Natural killer cell (primary cell): ENCODE measurements at regions not wholly inside any gene's neighbourhood (a gene's known extent, or its start where the extent isn't known, plus 50 kb on each side); places are given as distances from the start of the nearest gene placed in this dataset.

Experiments
- ATAC-seq, 3 donors: fragments of 150-1000 bp in 2 of 3; fragments of 200-7000 bp in 1 of 3; cut with Tn5 transposase; 1 replicate in 1 of 3; 2 replicates in 2 of 3; pipeline ENCODE4 v1.10.0; 2021; ENCODE audit warnings: mild to moderate bottlenecking in 2 of 3, moderate library complexity in 2 of 3
- DNase-seq, 2 donors: peaks; one replicate each; pipeline versions ENCODE4 v3.0.0 to v3.0.0-alpha.2; 2013 to 2021; ENCODE audit warnings: mixed read lengths in 1 of 2
- H3K27ac ChIP-seq: one replicate; pipeline ENCODE4 v1.5.1; 2013; ENCODE audit warnings: mild to moderate bottlenecking, low read length
- H3K27me3 ChIP-seq: one replicate; pipeline ENCODE4 v1.6.1; 2013; ENCODE audit warnings: low read length; ENCODE audit not compliant: control insufficient read depth, insufficient read depth
- H3K36me3 ChIP-seq: one replicate; pipeline ENCODE4 v1.6.1; 2013; ENCODE audit warnings: low read length; ENCODE audit not compliant: control insufficient read depth, insufficient read depth
- H3K4me1 ChIP-seq: one replicate; pipeline ENCODE4 v1.6.1; 2013; ENCODE audit warnings: low read length; ENCODE audit not compliant: control insufficient read depth, insufficient read depth
- H3K4me3 ChIP-seq: one replicate; pipeline ENCODE4 v1.5.1; 2013; ENCODE audit warnings: low read length
- H3K9me3 ChIP-seq: one replicate; pipeline ENCODE4 v1.6.1; 2013; ENCODE audit warnings: low read length; ENCODE audit not compliant: control insufficient read depth, insufficient read depth
- H3K27ac Mint-ChIP-seq, 2 donors: one replicate each; pipeline ENCODE4 v1.8.0; 2022; ENCODE audit warnings: mild to moderate bottlenecking in 2 of 2, mixed read lengths in 2 of 2, moderate library complexity in 1 of 2
- H3K27me3 Mint-ChIP-seq, 2 donors: one replicate each; pipeline ENCODE4 v1.8.0; 2022; ENCODE audit warnings: low read depth in 2 of 2, mixed read lengths in 2 of 2
- H3K36me3 Mint-ChIP-seq: one replicate; pipeline ENCODE4 v1.8.0; 2022; ENCODE audit warnings: mixed read lengths
- H3K4me1 Mint-ChIP-seq, 2 donors: one replicate each; pipeline ENCODE4 v1.8.0; 2022; ENCODE audit warnings: mixed read lengths in 2 of 2
- H3K4me3 Mint-ChIP-seq: one replicate; pipeline ENCODE4 v1.8.0; 2022; ENCODE audit warnings: mild to moderate bottlenecking, moderate library complexity, mixed read lengths
- H3K9me3 Mint-ChIP-seq, 2 donors: one replicate each; pipeline ENCODE4 v1.8.0; 2022; ENCODE audit warnings: mixed read lengths in 2 of 2
- WGBS: methylation state at CpG from one replicate; pipeline ENCODE4 v1.1.7; 2013; ENCODE audit warnings: missing lambda C conversion rate; ENCODE audit not compliant: insufficient coverage; 5-methylcytosine and 5-hydroxymethylcytosine counted together
- intact Hi-C: fragments of 100-400 bp; cut with micrococcal nuclease; formaldehyde crosslinking; loops from one replicate; pipeline ENCODE4 v1.14.2; 2022
- TF ChIP-seq, protein P1 (sequence below): fragments of 200-600 bp; IDR thresholded peaks from one replicate; pipeline ENCODE4 v1.8.0; 2022; ENCODE audit warnings: antibody characterized with exemption

DNA sequence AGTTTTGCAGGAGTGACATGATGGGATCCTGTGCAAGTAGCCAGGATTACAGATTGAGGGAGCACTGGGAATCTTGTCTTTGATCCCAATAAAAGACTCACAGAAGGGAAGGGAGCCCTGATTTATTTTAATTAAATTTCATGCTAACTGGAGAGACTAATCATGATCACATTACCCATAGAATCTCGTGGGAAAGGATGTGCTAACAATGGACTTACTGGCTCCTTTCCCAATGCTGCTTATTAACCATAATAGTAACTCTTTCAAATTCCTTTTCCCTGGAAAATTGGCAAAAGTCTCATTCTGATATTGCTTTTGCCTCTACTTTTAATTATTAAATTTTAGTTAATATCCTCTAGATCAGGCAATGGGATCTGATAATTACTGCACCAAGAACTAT is 174.8 kb upstream of the AVPR1A start:
- Histone ChIP-seq H3K36me3 (no peaks in the 10 kb centered on the region), H3K9me3 (no peaks in the 10 kb centered on the region), H3K4me1 (no peaks in the 10 kb centered on the region), H3K27me3 (no peaks in the 10 kb centered on the region), H3K27ac (no peak overlapping the region), H3K4me3 (no peak overlapping the region)
- ATAC-seq (no peak), DNase-seq (no peak)
- Mint-ChIP-seq H3K4me1 (no peaks in the 10 kb centered on the region), H3K27me3 (no peaks in the 10 kb centered on the region), H3K27ac (no peak overlapping the region), H3K9me3 (peaks cover 0 to 7% of the 10 kb centered on the region in 2 donors), H3K36me3 (no peaks in the 10 kb centered on the region), H3K4me3 (no peak overlapping the region)
- intact Hi-C loops, result no loop called here
- 69% methylated on average over 1 of the region's 1 CpG for WGBS
- TF ChIP-seq, protein P1, sequence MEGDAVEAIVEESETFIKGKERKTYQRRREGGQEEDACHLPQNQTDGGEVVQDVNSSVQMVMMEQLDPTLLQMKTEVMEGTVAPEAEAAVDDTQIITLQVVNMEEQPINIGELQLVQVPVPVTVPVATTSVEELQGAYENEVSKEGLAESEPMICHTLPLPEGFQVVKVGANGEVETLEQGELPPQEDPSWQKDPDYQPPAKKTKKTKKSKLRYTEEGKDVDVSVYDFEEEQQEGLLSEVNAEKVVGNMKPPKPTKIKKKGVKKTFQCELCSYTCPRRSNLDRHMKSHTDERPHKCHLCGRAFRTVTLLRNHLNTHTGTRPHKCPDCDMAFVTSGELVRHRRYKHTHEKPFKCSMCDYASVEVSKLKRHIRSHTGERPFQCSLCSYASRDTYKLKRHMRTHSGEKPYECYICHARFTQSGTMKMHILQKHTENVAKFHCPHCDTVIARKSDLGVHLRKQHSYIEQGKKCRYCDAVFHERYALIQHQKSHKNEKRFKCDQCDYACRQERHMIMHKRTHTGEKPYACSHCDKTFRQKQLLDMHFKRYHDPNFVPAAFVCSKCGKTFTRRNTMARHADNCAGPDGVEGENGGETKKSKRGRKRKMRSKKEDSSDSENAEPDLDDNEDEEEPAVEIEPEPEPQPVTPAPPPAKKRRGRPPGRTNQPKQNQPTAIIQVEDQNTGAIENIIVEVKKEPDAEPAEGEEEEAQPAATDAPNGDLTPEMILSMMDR, result no peak

- Mint-ChIP-seq H3K4me3 (no peak overlapping the region), H3K27ac (no peak overlapping the region), H3K36me3 (no peaks in the 10 kb centered on the region), H3K27me3 (no peaks in the 10 kb centered on the region), H3K9me3 (peaks cover 0 to 5% of the 10 kb centered on the region in 2 donors), H3K4me1 (no peaks in the 10 kb centered on the region)
- intact Hi-C loops, result no loop called here
- H3K27ac ChIP-seq, result no peak overlapping the region
- no peaks in the 10 kb centered on the region for H3K9me3 ChIP-seq
- TF ChIP-seq, protein P1, result no peak
- H3K27me3 ChIP-seq, result no peaks in the 10 kb centered on the region
- 85% methylated on average over 2 of the region's 2 CpGs for WGBS
- DNase-seq (no peak), ATAC-seq (no peak)
- H3K4me3 ChIP-seq, result no peak overlapping the region
- H3K4me1 ChIP-seq, result no peaks in the 10 kb centered on the region
- H3K36me3 ChIP-seq, result no peaks in the 10 kb centered on the region
Measured at GRCh38 chr12:63323942-63324341, 172.9 kb upstream of the AVPR1A start.

- TF ChIP-seq, protein P1, result no peak
- ATAC-seq (no peak), DNase-seq (no peak)
- no peaks in the 10 kb centered on the region for H3K4me1 Mint-ChIP-seq
- Histone ChIP-seq H3K4me1 (no peaks in the 10 kb centered on the region), H3K4me3 (no peak overlapping the region), H3K9me3 (no peaks in the 10 kb centered on the region), H3K27me3 (no peaks in the 10 kb centered on the region), H3K27ac (no peak overlapping the region), H3K36me3 (no peaks in the 10 kb centered on the region)
- peaks cover 0 to 5% of the 10 kb centered on the region in 2 donors for H3K9me3 Mint-ChIP-seq
- 80% methylated on average over 2 of the region's 2 CpGs for WGBS
- H3K4me3 Mint-ChIP-seq, result no peak overlapping the region
- intact Hi-C loops, result no loop called here
- H3K27ac Mint-ChIP-seq, result no peak overlapping the region
- no peaks in the 10 kb centered on the region for H3K36me3 Mint-ChIP-seq
- H3K27me3 Mint-ChIP-seq, result no peaks in the 10 kb centered on the region
Measured at GRCh38 chr12:63321373-63321772, 170.4 kb upstream of the AVPR1A start.

- DNase-seq, result no peak
Measured at GRCh38 chr12:63319936-63320633, 169.1 kb upstream of the AVPR1A start.

More at GRCh38 chr12:63319936-63320633, 169.1 kb upstream of the AVPR1A start:
- H3K27me3 ChIP-seq, result no peaks in the 10 kb centered on the region
- no peaks in the 10 kb centered on the region for H3K9me3 ChIP-seq
- no peak overlapping the region for H3K27ac ChIP-seq
- Mint-ChIP-seq H3K4me1 (no peaks in the 10 kb centered on the region), H3K27me3 (peaks cover 0 to 2% of the 10 kb centered on the region in 2 donors), H3K9me3 (peaks cover 0 to 6% of the 10 kb centered on the region in 2 donors), H3K36me3 (no peaks in the 10 kb centered on the region), H3K27ac (no peak overlapping the region), H3K4me3 (no peak overlapping the region)
- ATAC-seq, result no peak
- no peak overlapping the region for H3K4me3 ChIP-seq
- H3K4me1 ChIP-seq, result no peaks in the 10 kb centered on the region
- H3K36me3 ChIP-seq, result no peaks in the 10 kb centered on the region
- 89% methylated on average over 4 of the region's 4 CpGs for WGBS
- TF ChIP-seq, protein P1, result no peak
- intact Hi-C loops, result no loop called here
